Middle frontal gyrus (tissue), 1 donor: ENCODE measurements at regions not wholly inside any gene's neighbourhood (a gene's known extent, or its start where the extent isn't known, plus 50 kb on each side); places are given as distances from the start of the nearest gene placed in this dataset.

Source experiments
- DNase-seq: peaks from one replicate; pipeline ENCODE4 v3.0.0-alpha.2; 2015; ENCODE audit warnings: low spot score; ENCODE audit errors: extremely low spot score

- DNase-seq: no peak
Observed at GRCh38 chr18:39660141-39660540, 2094.5 kb upstream of the CELF4 start.

GRCh38 chr18:39655341-39655740 is 2089.7 kb upstream of the CELF4 start:
- DNase-seq: no peak

GRCh38 chr18:39653221-39653620 is 2087.6 kb upstream of the CELF4 start:
- DNase-seq: no peak

GRCh38 chr18:39648616-39649015 is 2083.0 kb upstream of the CELF4 start:
- DNase-seq: no peak

GRCh38 chr18:39647627-39648534 is 2082.3 kb upstream of the CELF4 start:
- no peak for DNase-seq

- DNase-seq: no peak
Observed at GRCh38 chr18:39638224-39638623, 2072.6 kb upstream of the CELF4 start.

GRCh38 chr18:39636931-39637330 is 2071.3 kb upstream of the CELF4 start:
- DNase-seq: no peak

GRCh38 chr18:39635966-39636365 is 2070.4 kb upstream of the CELF4 start:
- no peak for DNase-seq

GRCh38 chr18:39635192-39635591 is 2069.6 kb upstream of the CELF4 start:
- no peak for DNase-seq

- DNase-seq: no peak
Observed at GRCh38 chr18:39627936-39628335, 2062.3 kb upstream of the CELF4 start.

GRCh38 chr18:39624961-39625360 is 2059.4 kb upstream of the CELF4 start:
- DNase-seq: no peak

- DNase-seq: no peak
Observed at GRCh38 chr18:39622431-39622830, 2056.8 kb upstream of the CELF4 start.

GRCh38 chr18:39620551-39621168 is 2055.1 kb upstream of the CELF4 start:
- no peak for DNase-seq

- DNase-seq: no peak
Observed at GRCh38 chr18:39618265-39619003, 2052.8 kb upstream of the CELF4 start.

GRCh38 chr18:39611381-39612100 is 2045.9 kb upstream of the CELF4 start:
- DNase-seq: no peak

GRCh38 chr18:39607034-39607433 is 2041.4 kb upstream of the CELF4 start:
- DNase-seq: no peak

GRCh38 chr18:39604836-39605235 is 2039.2 kb upstream of the CELF4 start:
- no peak for DNase-seq

GRCh38 chr18:39602131-39602530 is 2036.5 kb upstream of the CELF4 start:
- DNase-seq: no peak

- DNase-seq: no peak
Observed at GRCh38 chr18:39600894-39601293, 2035.3 kb upstream of the CELF4 start.

- DNase-seq: no peak
Observed at GRCh38 chr18:39599251-39599650, 2033.7 kb upstream of the CELF4 start.

GRCh38 chr18:39596891-39597290 is 2031.3 kb upstream of the CELF4 start:
- DNase-seq: no peak
